ENCODE measurements at regions not wholly inside any gene's neighbourhood (a gene's known extent, or its start where the extent isn't known, plus 50 kb on each side); places are given as distances from the start of the nearest gene placed in this dataset.

GRCh38 chr11:109968299-109968698 lies 124.9 kb upstream of the ZC3H12C start:
- no peak for DNase-seq (ENCODE audit: low spot score in 2 of 2)
- Histone ChIP-seq H3K4me3 (no peak overlapping the region), H3K9me3 (no peaks in the 10 kb centered on the region), H3K4me1 (no peaks in the 10 kb centered on the region), H3K36me3 (replicated peaks) (no peaks in the 10 kb centered on the region), H3K27me3 (ENCODE audit: low read depth) (peaks cover 5% of the 10 kb centered on the region)
- in situ Hi-C loops (cut with MboI; ENCODE audit: low sequenced_read_pairs): loop anchor here (25.0 kb wide), 1 partner anchor 219 kb away; no protein-coding TSS in a partner anchor

- Histone ChIP-seq H3K27me3 (ENCODE audit: low read depth) (peaks cover 8% of the 10 kb centered on the region), H3K4me1 (no peaks in the 10 kb centered on the region), H3K36me3 (replicated peaks) (no peaks in the 10 kb centered on the region), H3K9me3 (no peaks in the 10 kb centered on the region), H3K4me3 (no peak overlapping the region)
- in situ Hi-C loops (cut with MboI; ENCODE audit: low sequenced_read_pairs): loop anchor here (25.0 kb wide), 1 partner anchor 219 kb away; no protein-coding TSS in a partner anchor
- no peak for DNase-seq (ENCODE audit: low spot score in 2 of 2)
Observed at GRCh38 chr11:109968781-109969180, 124.4 kb upstream of the ZC3H12C start.

GRCh38 chr11:109970516-109971183 lies 122.5 kb upstream of the ZC3H12C start:
- peaks cover 19% of the 10 kb centered on the region for H3K27me3 ChIP-seq (ENCODE audit: low read depth)
- no peaks in the 10 kb centered on the region for H3K4me1 ChIP-seq
- no peaks in the 10 kb centered on the region for H3K36me3 ChIP-seq (replicated peaks)
- in situ Hi-C loops (cut with MboI; ENCODE audit: low sequenced_read_pairs): loop anchor here (25.0 kb wide), 1 partner anchor 217 kb away; no protein-coding TSS in a partner anchor
- H3K4me3 ChIP-seq: no peak overlapping the region
- DNase-seq (ENCODE audit: low spot score in 2 of 2): no peak
- no peaks in the 10 kb centered on the region for H3K9me3 ChIP-seq

- H3K36me3 ChIP-seq (replicated peaks): no peaks in the 10 kb centered on the region
- DNase-seq (ENCODE audit: low spot score in 2 of 2): no peak
- H3K4me1 ChIP-seq: no peaks in the 10 kb centered on the region
- H3K9me3 ChIP-seq: no peaks in the 10 kb centered on the region
- peaks cover 19% of the 10 kb centered on the region for H3K27me3 ChIP-seq (ENCODE audit: low read depth)
- H3K4me3 ChIP-seq: no peak overlapping the region
- in situ Hi-C loops (cut with MboI; ENCODE audit: low sequenced_read_pairs): loop anchor here (25.0 kb wide), 1 partner anchor 216 kb away; no protein-coding TSS in a partner anchor
Observed at GRCh38 chr11:109971184-109971523, 122.0 kb upstream of the ZC3H12C start.

GRCh38 chr11:109972181-109972715 lies 120.9 kb upstream of the ZC3H12C start:
- no peak for DNase-seq (ENCODE audit: low spot score in 2 of 2)
- Histone ChIP-seq H3K4me3 (no peak overlapping the region), H3K27me3 (ENCODE audit: low read depth) (peaks cover 19% of the 10 kb centered on the region), H3K36me3 (replicated peaks) (no peaks in the 10 kb centered on the region), H3K4me1 (no peaks in the 10 kb centered on the region), H3K9me3 (no peaks in the 10 kb centered on the region)
- in situ Hi-C loops (cut with MboI; ENCODE audit: low sequenced_read_pairs): loop anchor here (25.0 kb wide), 1 partner anchor 215 kb away; no protein-coding TSS in a partner anchor

GRCh38 chr11:109972939-109973338 lies 120.3 kb upstream of the ZC3H12C start:
- Histone ChIP-seq H3K4me1 (no peaks in the 10 kb centered on the region), H3K4me3 (no peak overlapping the region), H3K27me3 (ENCODE audit: low read depth) (peaks cover 19% of the 10 kb centered on the region), H3K36me3 (replicated peaks) (no peaks in the 10 kb centered on the region), H3K9me3 (no peaks in the 10 kb centered on the region)
- DNase-seq (ENCODE audit: low spot score in 2 of 2): no peak
- in situ Hi-C loops (cut with MboI; ENCODE audit: low sequenced_read_pairs): loop anchor here (25.0 kb wide), 1 partner anchor 214 kb away; no protein-coding TSS in a partner anchor

- in situ Hi-C loops (cut with MboI; ENCODE audit: low sequenced_read_pairs): loop anchor here (25.0 kb wide), 1 partner anchor 214 kb away; no protein-coding TSS in a partner anchor
- H3K36me3 ChIP-seq (replicated peaks): no peaks in the 10 kb centered on the region
- no peaks in the 10 kb centered on the region for H3K4me1 ChIP-seq
- no peaks in the 10 kb centered on the region for H3K9me3 ChIP-seq
- no peak for DNase-seq (ENCODE audit: low spot score in 2 of 2)
- H3K4me3 ChIP-seq: no peak overlapping the region
- H3K27me3 ChIP-seq (ENCODE audit: low read depth): peaks cover 19% of the 10 kb centered on the region
Observed at GRCh38 chr11:109973486-109973885, 119.7 kb upstream of the ZC3H12C start.

- in situ Hi-C loops (cut with MboI; ENCODE audit: low sequenced_read_pairs): loop anchor here (25.0 kb wide), 1 partner anchor 213 kb away; no protein-coding TSS in a partner anchor
- DNase-seq (ENCODE audit: low spot score in 2 of 2): no peak
- Histone ChIP-seq H3K4me1 (no peaks in the 10 kb centered on the region), H3K4me3 (no peak overlapping the region), H3K36me3 (replicated peaks) (no peaks in the 10 kb centered on the region), H3K9me3 (no peaks in the 10 kb centered on the region), H3K27me3 (ENCODE audit: low read depth) (peaks cover 20% of the 10 kb centered on the region)
Observed at GRCh38 chr11:109974523-109974922, 118.7 kb upstream of the ZC3H12C start.

GRCh38 chr11:109978895-109979294 lies 114.3 kb upstream of the ZC3H12C start:
- DNase-seq (ENCODE audit: low spot score in 2 of 2): no peak
- Histone ChIP-seq H3K4me1 (no peaks in the 10 kb centered on the region), H3K27me3 (ENCODE audit: low read depth) (peaks cover 11% of the 10 kb centered on the region; the same call in 1 of the 2 replicates), H3K9me3 (no peaks in the 10 kb centered on the region), H3K36me3 (replicated peaks) (no peaks in the 10 kb centered on the region), H3K4me3 (no peak overlapping the region)
- in situ Hi-C loops (cut with MboI; ENCODE audit: low sequenced_read_pairs): no loop called here

GRCh38 chr11:109981031-109981636 lies 112.1 kb upstream of the ZC3H12C start:
- in situ Hi-C loops (cut with MboI; ENCODE audit: low sequenced_read_pairs): no loop called here
- no peak overlapping the region for H3K4me3 ChIP-seq

GRCh38 chr11:109983358-109983757 lies 109.8 kb upstream of the ZC3H12C start:
- H3K36me3 ChIP-seq (replicated peaks): no peaks in the 10 kb centered on the region
- H3K27me3 ChIP-seq (ENCODE audit: low read depth): peaks cover 7% of the 10 kb centered on the region; the same call in 1 of the 2 replicates
- H3K4me3 ChIP-seq: no peak overlapping the region
- in situ Hi-C loops (cut with MboI; ENCODE audit: low sequenced_read_pairs): no loop called here
- H3K4me1 ChIP-seq: no peaks in the 10 kb centered on the region
- H3K9me3 ChIP-seq: no peaks in the 10 kb centered on the region
- DNase-seq (ENCODE audit: low spot score in 2 of 2): no peak

More at GRCh38 chr11:109981031-109981636, 112.1 kb upstream of the ZC3H12C start:
- H3K4me1 ChIP-seq: no peaks in the 10 kb centered on the region
- DNase-seq (ENCODE audit: low spot score in 2 of 2): no peak
- H3K27me3 ChIP-seq (ENCODE audit: low read depth): peaks cover 4% of the 10 kb centered on the region; the same call in 1 of the 2 replicates
- no peaks in the 10 kb centered on the region for H3K9me3 ChIP-seq
- H3K36me3 ChIP-seq (replicated peaks): no peaks in the 10 kb centered on the region

- Histone ChIP-seq H3K27me3 (ENCODE audit: low read depth) (0 out of 2 replicates have a peak, but pooled peaks cover 5% of the 10 kb centered on the region), H3K36me3 (replicated peaks) (no peaks in the 10 kb centered on the region), H3K4me3 (no peak overlapping the region), H3K4me1 (no peaks in the 10 kb centered on the region), H3K9me3 (no peaks in the 10 kb centered on the region)
- in situ Hi-C loops (cut with MboI; ENCODE audit: low sequenced_read_pairs): no loop called here
- no peak for DNase-seq (ENCODE audit: low spot score in 2 of 2)
Observed at GRCh38 chr11:109984634-109985289, 108.4 kb upstream of the ZC3H12C start.

GRCh38 chr11:109986488-109986887 lies 106.7 kb upstream of the ZC3H12C start:
- H3K9me3 ChIP-seq: no peaks in the 10 kb centered on the region
- H3K4me3 ChIP-seq: no peak overlapping the region
- H3K36me3 ChIP-seq (replicated peaks): no peaks in the 10 kb centered on the region
- no peak for DNase-seq (ENCODE audit: low spot score in 2 of 2)
- H3K27me3 ChIP-seq (ENCODE audit: low read depth): 0 out of 2 replicates have a peak, but pooled peaks cover 5% of the 10 kb centered on the region
- in situ Hi-C loops (cut with MboI; ENCODE audit: low sequenced_read_pairs): no loop called here
- no peaks in the 10 kb centered on the region for H3K4me1 ChIP-seq

All from HAP-1 (cell line).